ENCODE measurements at regions not wholly inside any gene's neighbourhood (a gene's known extent, or its start where the extent isn't known, plus 50 kb on each side); places are given as distances from the start of the nearest gene placed in this dataset.

DNA sequence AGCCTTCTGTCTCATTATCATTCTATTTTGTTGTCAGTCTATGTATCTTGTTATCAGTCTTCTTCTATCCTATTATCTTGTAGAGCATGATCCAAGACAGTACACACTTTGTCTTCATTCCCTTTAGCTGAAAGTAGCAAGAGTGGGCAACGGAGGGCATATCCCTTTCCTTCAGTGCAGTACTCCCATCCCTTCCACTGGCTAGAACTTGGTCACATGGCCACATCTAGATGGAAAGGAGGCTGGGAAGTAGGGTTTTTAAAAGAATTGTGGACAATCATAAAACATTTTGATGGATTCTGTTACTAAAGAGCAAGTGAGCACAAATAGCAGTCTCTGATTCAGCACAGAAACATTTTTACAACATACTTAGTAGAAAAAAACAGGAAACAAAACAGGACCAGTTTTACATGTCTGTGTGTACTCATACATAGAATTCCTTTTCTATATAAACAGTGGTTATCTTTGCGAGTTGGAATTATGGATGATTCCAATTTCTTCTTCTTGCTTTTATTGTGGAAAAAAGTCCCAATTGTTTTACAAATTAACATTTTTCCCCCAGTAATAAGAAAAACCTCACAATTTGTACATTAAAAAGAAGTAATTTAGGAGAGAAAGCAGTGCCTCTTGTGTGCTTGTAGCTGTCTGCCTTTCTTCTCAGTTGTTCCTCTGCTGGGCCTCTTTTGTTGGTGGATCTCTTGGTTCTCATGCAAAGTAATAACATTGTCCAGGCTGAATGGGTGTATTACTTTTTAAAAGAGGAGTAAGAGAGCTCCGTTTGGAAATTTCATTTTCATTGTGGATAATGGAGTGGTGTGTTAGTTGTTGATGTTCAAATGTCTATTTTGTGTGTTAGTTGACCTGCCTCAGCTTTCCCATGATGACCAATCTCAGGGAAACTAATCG lies 410.9 kb upstream of the TRPC7 start:
- H4K20me1 ChIP-seq: peaks cover 14% of the 10 kb centered on the region
- no peaks in the 10 kb centered on the region for H3K36me3 ChIP-seq
- peaks cover 21% of the 10 kb centered on the region for H3K4me1 ChIP-seq
- no peaks in the 10 kb centered on the region for H3K9me3 ChIP-seq
- no peak overlapping the region for H3K27ac ChIP-seq
- H3K9ac ChIP-seq: no peak overlapping the region
- no peak overlapping the region for H3K4me3 ChIP-seq
- H3K4me2 ChIP-seq: no peak overlapping the region
- TF ChIP-seq Cebpa-rat (IDR thresholded peaks at IDR 0.05): no peak
- peaks cover 12% of the 10 kb centered on the region; the same call in 1 of the 2 replicates for H3K27me3 ChIP-seq

DNA sequence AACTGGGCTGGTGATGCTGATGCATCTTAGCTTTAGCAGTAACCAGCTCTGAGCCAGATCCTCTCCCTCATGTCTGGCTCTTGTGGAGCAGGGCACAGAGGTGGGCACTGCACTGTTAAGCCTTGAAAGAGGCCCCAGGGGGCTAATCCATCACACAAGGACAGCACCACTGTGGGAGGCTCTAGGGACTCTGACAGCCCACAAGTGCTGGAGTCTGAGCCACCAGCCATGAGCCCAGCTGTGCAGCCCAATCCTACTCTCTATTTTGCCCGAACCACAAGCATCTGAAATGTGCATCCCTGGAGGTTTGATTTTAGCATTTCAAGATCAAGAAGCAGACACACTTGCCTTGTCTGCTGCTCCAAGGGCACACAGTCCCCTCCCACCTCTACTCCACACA lies 407.1 kb upstream of the TRPC7 start:
- peaks cover 52% of the 10 kb centered on the region for H3K4me1 ChIP-seq

DNA sequence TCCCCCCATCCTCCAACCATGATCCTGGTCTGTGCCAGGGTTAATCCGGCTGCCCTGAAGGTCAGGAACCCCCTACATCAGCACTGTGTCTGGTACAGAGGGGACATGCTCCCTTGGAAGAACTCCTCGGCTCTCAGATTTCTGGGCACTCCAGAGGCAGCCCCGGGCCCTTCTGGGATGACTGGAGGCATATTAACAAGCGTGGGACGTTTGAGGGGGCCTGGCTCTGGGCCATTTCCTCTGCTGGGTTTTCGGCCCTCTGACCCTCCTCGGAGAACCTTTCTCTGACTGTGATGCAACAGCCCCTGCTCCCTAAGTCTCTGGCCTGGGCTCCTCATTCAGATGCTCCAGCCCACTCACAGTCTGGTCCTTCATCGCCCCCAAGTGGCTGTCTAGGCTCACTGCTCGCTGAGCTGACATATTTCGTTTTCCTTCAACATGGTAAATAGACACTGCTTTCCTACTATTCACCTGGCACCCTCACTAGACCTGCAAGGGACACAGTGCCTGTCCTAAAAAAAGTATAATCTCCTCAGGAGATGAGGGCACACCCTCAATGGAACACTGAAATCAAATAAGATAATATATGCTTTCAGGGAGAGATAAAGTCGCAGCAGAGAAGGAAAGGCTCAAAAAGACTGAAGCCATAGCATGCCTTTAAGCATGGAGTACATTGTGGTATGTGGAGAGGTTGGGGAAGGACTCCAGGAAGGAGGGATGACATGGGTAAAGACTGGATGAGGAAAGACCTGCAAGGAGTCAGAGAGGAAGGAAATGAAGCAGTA lies 404.7 kb upstream of the TRPC7 start:
- Histone ChIP-seq H3K9me3 (no peaks in the 10 kb centered on the region), H3K9ac (no peak overlapping the region), H3K4me2 (peak overlapping the region; percentile 74), H4K20me1 (peaks cover 31% of the 10 kb centered on the region), H3K27ac (no peak overlapping the region), H3K4me3 (no peak overlapping the region), H3K4me1 (peaks cover 52% of the 10 kb centered on the region), H3K36me3 (no peaks in the 10 kb centered on the region), H3K27me3 (peaks cover 22% of the 10 kb centered on the region)
- peak; percentile 50; the same call in 1 of the 2 replicates for TF ChIP-seq Cebpa-rat (IDR thresholded peaks at IDR 0.05)

More for the DNA sequence above, 407.1 kb upstream of the TRPC7 start:
- Histone ChIP-seq H3K36me3 (no peaks in the 10 kb centered on the region), H3K9ac (no peak overlapping the region), H3K27me3 (peaks cover 22% of the 10 kb centered on the region), H3K4me3 (no peak overlapping the region), H3K4me2 (peak overlapping the region; percentile 71), H3K27ac (no peak overlapping the region), H3K9me3 (no peaks in the 10 kb centered on the region), H4K20me1 (peaks cover 31% of the 10 kb centered on the region)
- TF ChIP-seq Cebpa-rat (IDR thresholded peaks at IDR 0.05): no peak

DNA sequence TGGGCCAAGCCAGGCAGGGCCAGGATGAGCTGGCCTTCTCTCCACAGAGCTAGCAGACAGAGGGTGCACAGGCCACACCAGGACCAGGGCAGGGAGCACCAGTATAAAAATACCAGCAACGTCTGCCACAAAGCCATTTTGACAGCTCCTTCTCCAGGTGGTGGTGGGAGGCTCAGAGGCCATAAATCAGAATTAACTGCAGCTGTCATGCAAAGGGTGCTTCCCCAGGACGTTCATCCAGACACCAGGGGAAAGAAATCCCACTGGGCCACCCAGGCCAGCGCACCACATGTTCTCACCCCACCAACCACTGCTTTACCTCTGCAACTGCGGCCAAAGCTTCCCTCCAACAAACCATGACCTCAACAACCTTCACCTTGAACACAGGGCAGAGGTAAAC lies 403.7 kb upstream of the TRPC7 start:
- H3K27ac ChIP-seq: no peak overlapping the region
- H3K27me3 ChIP-seq: peaks cover 22% of the 10 kb centered on the region
- H3K4me2 ChIP-seq: peak overlapping the region; percentile 74
- no peaks in the 10 kb centered on the region for H3K36me3 ChIP-seq
- H4K20me1 ChIP-seq: peaks cover 31% of the 10 kb centered on the region
- H3K9me3 ChIP-seq: no peaks in the 10 kb centered on the region
- TF ChIP-seq Cebpa-rat (IDR thresholded peaks at IDR 0.05): no peak
- H3K4me1 ChIP-seq: peaks cover 52% of the 10 kb centered on the region
- no peak overlapping the region for H3K4me3 ChIP-seq
- H3K9ac ChIP-seq: no peak overlapping the region

DNA sequence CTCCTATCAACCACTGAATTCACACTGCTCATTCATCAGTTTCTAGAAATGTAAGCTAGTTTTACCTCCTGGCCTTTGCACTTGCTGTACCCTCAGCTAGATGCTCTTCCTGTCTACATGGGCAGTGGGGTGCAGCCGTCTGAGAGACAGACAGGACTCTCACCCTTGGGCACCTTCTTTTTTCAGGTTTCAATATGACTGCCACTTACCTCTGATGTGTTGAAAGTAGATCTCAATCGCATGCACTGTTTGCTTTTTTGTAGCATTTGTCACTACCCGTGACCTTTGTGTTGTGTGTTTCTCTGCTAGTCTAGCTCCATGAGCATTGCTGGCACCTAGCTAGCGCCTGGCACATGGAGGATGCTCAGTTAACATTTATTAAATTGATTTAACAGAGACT lies 403.1 kb upstream of the TRPC7 start:
- no peaks in the 10 kb centered on the region for H3K36me3 ChIP-seq
- H3K9me3 ChIP-seq: no peaks in the 10 kb centered on the region
- H3K4me3 ChIP-seq: no peak overlapping the region
- H3K27ac ChIP-seq: no peak overlapping the region
- peak overlapping the region; percentile 74 for H3K4me2 ChIP-seq
- H3K4me1 ChIP-seq: peaks cover 52% of the 10 kb centered on the region
- no peak for TF ChIP-seq Cebpa-rat (IDR thresholded peaks at IDR 0.05)
- no peak overlapping the region for H3K9ac ChIP-seq
- peaks cover 18% of the 10 kb centered on the region for H3K27me3 ChIP-seq
- peaks cover 31% of the 10 kb centered on the region for H4K20me1 ChIP-seq

DNA sequence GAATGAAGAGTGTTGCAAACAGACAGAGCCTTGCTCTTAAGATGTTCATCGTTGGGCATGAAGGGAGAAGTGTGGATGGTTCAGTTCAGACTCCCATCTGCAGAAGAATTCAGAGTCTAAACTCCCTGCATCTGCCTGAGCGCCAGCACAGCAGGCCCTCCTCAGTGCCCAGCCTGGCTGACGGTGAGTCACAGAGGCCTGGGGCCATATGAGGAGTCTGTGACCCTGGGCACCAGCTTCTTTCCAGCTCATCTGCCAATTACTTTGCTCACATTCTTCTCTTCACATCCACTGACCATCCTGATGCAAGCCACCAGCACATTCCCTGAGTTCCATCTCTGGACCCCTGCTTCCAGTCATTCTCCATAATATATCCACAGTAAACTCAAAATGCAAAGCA lies 401.1 kb upstream of the TRPC7 start:
- peaks cover 18% of the 10 kb centered on the region; the same call in 1 of the 2 replicates for H4K20me1 ChIP-seq
- H3K4me2 ChIP-seq: no peak overlapping the region
- TF ChIP-seq Cebpa-rat (IDR thresholded peaks at IDR 0.05): no peak
- no peaks in the 10 kb centered on the region for H3K36me3 ChIP-seq
- H3K27ac ChIP-seq: no peak overlapping the region
- no peaks in the 10 kb centered on the region for H3K9me3 ChIP-seq
- no peak overlapping the region for H3K4me3 ChIP-seq
- peaks cover 33% of the 10 kb centered on the region for H3K4me1 ChIP-seq
- H3K27me3 ChIP-seq: peaks cover 12% of the 10 kb centered on the region
- H3K9ac ChIP-seq: no peak overlapping the region

DNA sequence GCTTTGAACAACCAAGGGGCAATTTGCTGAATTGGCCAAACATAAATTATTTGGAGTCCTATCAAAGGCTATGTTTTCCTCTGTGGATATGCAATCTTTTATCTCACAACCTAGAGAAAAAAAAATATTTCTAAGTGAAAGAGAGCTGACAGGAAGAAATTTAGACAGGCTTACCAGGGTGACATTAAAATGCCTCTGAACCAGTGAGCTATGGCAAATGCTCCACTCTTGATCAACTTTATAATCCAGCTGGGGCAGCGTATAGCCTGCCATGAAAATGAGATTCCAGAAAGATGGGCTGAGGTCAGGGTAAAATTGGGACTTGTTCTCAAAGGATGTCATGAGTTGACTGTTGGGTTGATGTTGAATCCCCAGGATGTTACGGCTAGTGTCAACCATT lies 399.3 kb upstream of the TRPC7 start:
- H3K27ac ChIP-seq: no peak overlapping the region
- no peaks in the 10 kb centered on the region for H3K9me3 ChIP-seq
- H4K20me1 ChIP-seq: 0 out of 2 replicates have a peak, but pooled peaks cover 4% of the 10 kb centered on the region
- no peaks in the 10 kb centered on the region for H3K36me3 ChIP-seq
- no peak overlapping the region for H3K4me2 ChIP-seq
- H3K4me1 ChIP-seq: peaks cover 15% of the 10 kb centered on the region
- H3K4me3 ChIP-seq: no peak overlapping the region
- H3K27me3 ChIP-seq: no peaks in the 10 kb centered on the region
- TF ChIP-seq Cebpa-rat (IDR thresholded peaks at IDR 0.05): no peak
- no peak overlapping the region for H3K9ac ChIP-seq

DNA sequence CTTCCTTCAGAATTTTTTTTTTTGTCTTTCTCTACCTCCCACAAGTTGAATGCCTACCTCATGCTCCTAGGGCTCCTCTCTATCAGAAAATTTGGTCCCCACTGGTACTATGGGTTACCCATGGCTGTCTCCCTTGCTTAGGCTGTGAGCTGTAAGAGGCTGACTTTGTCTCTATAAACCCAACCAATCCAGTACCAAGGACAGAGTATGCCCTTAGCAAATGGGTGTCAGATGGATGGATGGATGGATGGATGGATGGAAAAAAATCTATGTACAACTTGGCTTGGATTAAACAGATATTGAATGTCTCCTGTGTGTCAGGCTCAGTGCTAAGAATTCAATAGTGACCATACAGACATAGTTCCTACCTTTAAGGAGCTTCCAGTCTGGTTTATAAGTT lies 398.2 kb upstream of the TRPC7 start:
- Histone ChIP-seq H3K27ac (no peak overlapping the region), H3K4me1 (peaks cover 4% of the 10 kb centered on the region), H3K9me3 (no peaks in the 10 kb centered on the region), H3K9ac (no peak overlapping the region), H3K4me2 (no peak overlapping the region), H3K27me3 (no peaks in the 10 kb centered on the region), H3K4me3 (no peak overlapping the region), H4K20me1 (no peaks in the 10 kb centered on the region), H3K36me3 (no peaks in the 10 kb centered on the region)
- no peak for TF ChIP-seq Cebpa-rat (IDR thresholded peaks at IDR 0.05)

DNA sequence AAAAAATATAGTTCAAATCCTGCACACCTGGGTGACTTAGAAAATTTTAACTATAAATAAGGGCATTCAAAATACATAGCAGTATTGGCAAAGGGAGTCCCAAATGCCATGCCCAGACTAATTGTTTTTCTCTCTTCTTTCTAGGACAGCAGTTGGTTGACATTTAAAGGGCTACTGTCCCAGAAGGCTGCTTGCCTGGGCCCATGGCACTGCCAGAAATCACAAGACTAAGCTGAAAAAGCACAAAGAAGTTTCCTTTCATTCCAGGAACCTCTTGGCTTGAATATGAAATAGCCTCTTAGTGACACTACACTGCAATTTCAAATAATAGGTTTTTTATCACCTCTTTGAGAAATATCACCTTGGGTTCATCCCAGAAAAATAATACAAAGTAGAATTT lies 388.9 kb upstream of the TRPC7 start:
- Histone ChIP-seq H3K4me1 (peaks cover 12% of the 10 kb centered on the region; the same call in 1 of the 2 replicates), H3K4me2 (no peak overlapping the region), H3K27ac (no peak overlapping the region), H3K4me3 (no peak overlapping the region), H4K20me1 (no peaks in the 10 kb centered on the region), H3K9ac (no peak overlapping the region), H3K36me3 (no peaks in the 10 kb centered on the region), H3K9me3 (no peaks in the 10 kb centered on the region), H3K27me3 (no peaks in the 10 kb centered on the region)
- TF ChIP-seq Cebpa-rat (IDR thresholded peaks at IDR 0.05): no peak

Data from BLaER1 (cell line).